HG02759 (cell line): ENCODE measurements at regions not wholly inside any gene's neighbourhood (a gene's known extent, or its start where the extent isn't known, plus 50 kb on each side); places are given as distances from the start of the nearest gene placed in this dataset.
"Not testable (repeated sequence)": the region's sequence is repeated elsewhere in the genome, so short reads cannot be mapped to it uniquely, and the experiment has no call there.

Experiments
- ATAC-seq: cut with Tn5 transposase; IDR thresholded peaks from one replicate; pipeline ENCODE4 v1.9.1; 2021; ENCODE audit warnings: mild to moderate bottlenecking, moderate library complexity; ENCODE audit not compliant: unreplicated experiment

DNA sequence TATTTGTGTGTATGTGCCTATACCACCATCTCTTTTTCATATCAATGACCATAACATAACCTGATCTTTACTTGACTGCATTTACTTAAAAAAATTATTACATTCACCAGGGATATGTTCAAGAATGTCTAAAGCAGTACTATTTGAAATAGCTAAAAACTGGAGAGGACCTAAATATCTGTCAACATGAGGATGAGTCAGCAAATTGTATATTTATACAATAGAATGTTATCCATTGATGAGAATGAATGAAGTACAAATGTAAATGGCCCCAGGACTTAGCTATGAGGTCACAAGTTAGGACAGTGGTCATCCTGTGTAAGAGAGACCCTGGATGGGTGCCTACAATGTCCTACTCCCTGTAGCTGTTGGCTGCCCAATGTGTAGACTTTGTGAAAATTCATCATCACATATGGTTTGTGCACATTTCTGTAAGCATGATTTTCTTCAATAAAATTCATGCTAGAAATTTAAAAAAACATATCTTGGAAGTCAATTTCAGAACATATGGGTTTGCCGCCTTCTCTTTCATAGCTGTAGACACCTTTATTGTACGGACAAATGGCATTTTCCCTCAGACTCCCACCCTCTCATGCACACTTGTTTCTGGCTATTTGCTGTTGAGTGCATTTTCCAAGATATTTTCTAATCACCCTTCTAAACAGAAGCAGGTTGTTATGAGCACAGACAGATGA lies 202.4 kb downstream of the CDH26 start:
- ATAC-seq = no peak

DNA sequence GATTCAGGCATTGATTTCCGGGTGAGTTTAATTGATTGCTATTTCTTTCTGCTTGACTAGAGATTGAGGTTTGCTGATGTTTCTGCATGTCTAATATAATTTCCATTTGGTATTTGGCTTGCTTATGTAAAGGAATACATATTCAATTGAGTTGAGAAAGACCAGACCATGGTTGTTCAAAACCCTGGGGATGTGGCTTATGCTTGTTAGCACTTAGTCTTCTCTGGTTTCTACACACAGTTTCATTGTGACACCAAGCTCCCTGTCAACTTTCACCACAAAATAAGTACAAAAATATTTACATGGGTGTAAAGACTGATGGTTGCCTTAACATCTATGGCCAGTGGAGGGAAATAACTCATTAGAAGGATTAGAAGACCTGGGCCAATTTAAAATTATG lies 209.6 kb downstream of the CDH26 start:
- ATAC-seq = no peak

DNA sequence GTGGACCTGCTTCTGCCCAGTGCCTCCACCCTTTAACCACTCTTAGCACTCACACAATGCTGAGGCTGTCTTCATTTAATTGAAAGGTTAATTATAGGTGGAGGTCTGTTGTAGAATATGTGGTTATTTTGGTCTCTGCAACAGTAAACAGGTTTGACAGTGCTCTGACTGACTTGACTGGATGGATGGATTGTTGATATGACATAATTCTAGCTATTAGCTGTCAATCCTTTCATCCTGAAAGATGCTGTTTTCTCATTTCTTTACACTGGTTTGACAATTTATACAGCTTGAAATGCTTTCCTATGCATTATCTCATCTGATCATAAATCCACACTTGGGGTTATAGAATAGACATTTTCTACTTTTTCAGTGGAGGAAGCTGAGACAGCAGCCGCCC lies 210.7 kb downstream of the CDH26 start:
- no peak for ATAC-seq

DNA sequence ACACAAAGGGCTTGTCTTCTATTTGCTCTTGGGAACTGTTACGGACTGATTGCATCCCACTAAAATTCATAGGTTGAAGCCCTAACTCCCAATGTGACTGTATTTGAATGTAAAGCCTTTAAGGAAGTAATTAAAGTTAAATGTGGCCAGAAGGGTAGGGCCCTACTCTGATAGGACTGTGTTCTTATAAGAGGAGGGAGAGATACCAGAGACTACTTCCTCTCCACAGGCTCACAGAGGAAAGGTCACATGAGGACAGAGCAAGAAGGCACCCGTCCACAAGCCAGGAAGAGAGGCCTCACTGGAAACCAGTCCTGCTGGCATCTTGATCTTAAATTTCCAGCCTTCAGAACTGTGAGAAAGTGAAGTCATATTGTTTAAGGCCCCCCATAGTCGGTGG lies 211.9 kb downstream of the CDH26 start:
- ATAC-seq = no peak

DNA sequence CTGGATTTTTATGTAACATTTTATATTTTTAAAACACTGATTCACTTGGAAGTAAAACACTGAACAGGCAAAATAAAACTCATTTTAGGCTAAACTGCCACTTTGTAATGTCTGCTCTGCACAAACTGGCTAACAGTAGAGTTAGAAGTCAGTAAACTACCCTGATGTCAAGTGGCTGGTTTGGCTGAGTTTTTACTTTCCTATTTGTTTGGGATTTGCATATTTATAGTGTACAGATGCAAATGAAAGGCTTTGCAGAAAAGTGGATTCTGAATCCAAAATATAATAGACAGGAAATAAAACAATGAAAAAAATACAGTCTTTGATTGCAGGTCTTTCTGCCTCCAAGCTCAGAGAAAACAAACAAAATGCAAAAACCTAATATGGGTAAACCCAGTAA lies 213.1 kb downstream of the CDH26 start:
- ATAC-seq = no peak

DNA sequence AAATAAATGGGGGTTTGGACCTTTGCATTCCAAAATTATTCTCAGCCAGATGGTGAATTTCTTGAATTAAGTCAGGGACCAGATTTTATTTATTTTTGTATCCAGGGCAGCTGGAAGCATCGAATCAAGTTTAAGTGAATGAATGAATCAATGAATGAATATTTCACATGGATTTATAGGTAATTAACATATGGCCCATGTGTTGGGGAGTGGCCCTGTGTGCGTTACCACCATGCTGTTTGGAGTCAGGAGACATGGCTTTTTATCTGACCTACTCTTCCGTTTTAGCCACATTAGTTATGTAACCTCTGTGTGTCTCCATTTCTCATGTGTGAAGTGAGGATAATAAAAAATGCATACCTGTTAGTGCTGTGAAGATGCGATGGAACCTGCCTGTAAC lies 213.5 kb downstream of the CDH26 start:
- ATAC-seq = no peak

DNA sequence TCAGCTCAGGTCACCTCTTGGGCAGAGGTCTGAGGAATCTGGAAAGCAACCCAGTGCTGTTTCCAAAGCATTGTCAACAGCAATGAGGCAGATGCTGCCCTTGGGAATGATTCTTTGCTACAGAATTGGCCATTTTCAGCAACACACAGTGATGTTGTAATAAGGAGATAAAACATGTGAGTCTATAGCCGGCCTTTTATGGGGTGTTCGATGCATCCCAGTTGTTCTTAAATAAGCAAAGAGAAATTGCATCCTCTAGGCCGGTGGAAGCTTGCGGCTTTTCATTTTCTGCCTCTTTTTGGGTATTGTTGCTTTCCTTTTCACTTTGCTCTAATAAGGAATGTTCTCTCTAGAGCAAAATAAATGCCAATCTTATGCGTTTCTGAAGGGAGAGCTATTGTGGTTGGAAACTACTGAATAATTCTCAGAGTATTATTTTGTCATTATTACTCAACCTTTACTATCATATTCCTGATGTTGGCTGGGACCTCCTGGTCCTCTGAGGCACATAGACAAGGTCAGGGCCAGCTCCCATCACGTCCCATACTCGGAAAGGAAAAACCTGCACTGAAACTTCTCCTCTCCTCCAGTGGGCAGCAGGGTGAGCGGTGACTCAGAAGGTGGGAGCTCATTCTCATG lies 214.2 kb downstream of the CDH26 start:
- ATAC-seq = no peak

DNA sequence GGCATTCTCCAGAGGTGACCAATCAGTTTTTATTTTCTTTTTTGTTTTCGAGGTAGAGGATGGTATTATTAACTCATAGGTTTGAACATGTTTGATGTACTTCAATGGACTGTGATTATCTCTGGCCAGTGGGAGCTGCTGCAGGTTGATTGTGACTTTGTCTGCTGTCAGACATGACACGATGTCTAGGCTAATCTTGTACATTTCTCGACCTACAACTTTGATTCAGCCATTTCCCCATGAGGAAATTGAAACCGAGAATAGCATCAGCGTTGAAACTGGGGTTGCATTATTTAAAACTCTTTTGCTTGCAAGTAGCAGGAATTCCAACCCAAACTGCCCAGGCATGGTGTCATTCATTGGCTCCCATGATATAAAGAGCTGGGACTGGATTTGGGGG lies 218.9 kb downstream of the CDH26 start:
- no peak for ATAC-seq

DNA sequence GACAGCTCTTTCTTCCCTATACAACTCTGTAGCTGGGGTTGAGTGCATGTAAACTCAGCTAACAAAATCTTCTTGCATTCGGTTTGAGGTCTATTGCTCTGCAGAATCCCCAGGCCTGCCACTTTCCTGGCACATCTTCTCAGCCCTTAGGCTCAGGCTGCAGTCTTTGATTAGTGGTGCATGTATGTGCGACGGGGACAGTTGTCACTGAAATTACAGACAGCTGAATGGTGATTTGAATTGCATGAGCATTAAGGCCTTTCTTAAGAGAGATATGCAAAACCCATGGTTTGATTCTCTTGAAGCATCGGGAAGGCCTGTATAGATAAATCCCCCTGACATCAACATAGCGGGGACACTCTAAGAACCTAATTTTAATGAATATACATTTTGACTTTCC lies 222.8 kb downstream of the CDH26 start:
- ATAC-seq = no peak

DNA sequence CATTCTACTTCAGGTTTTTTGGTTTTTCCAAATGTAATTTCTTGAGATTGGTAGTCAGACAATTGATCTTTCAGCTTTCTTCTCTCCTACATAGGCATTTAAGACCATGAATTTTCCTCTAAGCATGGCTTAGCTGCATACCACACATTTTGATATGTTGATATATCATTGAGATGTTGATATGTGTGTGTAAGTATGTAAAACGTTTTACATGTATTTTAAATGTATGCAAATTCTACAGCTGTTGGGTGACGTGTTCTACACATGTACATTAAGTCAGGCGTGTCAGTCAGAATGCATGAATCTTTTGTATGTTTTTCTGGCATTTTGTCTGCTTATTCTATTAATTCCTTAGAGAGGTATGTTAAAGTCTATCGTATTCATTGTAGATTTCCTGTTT lies 228.2 kb downstream of the CDH26 start:
- ATAC-seq = no peak

DNA sequence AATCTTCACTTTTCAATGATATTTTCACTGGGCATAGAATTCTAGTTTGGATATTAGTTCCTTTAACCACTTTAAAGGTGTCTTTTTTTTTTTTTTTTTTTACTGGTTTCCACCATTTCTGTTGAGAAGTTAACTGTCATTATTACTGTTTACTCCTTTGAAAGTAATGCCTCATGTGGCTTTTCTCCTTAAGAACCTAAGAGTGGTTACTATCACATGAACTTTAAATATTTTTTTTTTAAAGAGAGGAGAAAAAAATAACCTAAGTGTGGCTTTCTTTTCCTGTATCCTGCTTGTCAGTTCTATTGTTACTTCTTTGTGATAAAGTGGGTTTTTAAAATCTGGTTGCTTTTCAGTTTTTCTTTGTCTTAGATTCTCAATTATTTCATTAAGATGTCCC lies 229.5 kb downstream of the CDH26 start:
- no peak for ATAC-seq

DNA sequence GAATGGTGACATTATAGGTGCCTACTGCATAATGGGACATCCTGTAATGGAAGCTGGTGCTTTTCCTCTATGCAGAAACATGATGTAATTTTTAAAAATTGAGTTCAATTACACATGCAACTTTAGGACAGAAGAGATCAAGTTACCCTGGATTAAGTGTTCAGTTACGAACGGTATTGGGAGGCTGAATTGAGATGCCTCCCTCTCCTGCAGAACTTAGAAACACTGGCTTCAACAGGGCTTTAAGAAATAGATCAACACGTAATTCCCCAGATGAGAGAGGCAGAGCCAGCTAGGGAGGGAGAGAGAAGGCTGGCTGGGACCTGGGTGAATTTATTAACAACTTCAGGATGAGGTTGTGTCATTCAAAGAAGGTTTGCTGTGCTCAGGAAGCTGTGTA lies 232.8 kb downstream of the CDH26 start:
- no peak for ATAC-seq

DNA sequence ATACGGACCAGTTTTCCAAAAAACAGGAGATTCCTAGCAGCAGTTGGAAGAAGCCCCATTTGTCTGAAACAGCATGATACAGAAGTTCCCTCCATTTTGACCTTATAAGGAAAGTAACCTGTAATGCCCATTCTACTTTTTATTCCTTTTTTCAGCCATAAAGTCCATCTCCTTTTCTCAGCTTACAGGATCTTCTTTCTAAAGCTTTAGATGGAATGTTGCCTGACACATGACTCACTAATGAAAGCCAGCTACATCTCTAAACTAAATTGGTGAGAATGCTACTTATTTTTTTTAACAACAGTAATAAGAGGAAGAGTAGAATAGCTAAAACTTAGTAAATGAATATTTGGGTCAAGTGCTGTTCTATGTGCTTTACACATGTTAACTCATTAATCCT lies 234.1 kb downstream of the CDH26 start:
- ATAC-seq = no peak

DNA sequence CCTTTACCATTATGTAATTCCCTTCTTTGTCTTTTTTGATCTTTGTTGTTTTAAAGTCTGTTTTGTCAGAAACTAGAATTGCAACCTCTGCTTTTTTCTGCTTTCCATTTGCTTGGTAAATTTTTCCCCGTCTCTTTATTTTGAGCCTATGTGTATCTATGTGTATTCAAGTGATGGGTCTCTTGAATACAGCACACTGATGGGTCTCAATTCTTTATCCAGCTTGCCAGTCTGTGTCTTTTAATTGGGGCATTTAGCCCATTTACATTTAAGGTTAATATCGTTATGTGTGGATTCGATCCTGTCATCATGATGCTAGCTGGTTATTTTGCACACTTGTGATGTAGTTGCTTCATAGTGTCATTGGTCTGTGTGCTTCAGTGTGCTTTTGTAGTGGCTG lies 240.9 kb downstream of the CDH26 start:
- not testable (repeated sequence) for ATAC-seq

DNA sequence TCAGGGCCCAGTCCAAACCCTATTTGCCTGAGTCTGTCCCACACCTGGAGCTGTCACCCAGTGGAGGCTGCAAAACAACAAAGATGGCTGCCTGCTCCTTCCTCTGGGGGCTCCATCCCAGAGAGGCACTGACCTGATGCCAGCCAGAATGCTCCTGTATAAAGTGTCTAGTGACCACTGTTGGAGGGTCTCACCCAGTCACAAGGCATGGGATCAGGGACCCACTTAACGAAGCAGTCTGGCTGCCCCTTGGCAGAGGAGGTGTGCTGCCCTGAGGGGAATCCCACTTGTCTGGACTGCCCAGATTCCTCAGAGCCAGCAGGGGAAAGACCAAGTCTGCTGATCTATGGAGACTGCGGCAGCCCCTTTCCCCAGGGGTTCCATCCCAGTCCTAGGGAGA lies 241.6 kb downstream of the CDH26 start:
- no peak for ATAC-seq

DNA sequence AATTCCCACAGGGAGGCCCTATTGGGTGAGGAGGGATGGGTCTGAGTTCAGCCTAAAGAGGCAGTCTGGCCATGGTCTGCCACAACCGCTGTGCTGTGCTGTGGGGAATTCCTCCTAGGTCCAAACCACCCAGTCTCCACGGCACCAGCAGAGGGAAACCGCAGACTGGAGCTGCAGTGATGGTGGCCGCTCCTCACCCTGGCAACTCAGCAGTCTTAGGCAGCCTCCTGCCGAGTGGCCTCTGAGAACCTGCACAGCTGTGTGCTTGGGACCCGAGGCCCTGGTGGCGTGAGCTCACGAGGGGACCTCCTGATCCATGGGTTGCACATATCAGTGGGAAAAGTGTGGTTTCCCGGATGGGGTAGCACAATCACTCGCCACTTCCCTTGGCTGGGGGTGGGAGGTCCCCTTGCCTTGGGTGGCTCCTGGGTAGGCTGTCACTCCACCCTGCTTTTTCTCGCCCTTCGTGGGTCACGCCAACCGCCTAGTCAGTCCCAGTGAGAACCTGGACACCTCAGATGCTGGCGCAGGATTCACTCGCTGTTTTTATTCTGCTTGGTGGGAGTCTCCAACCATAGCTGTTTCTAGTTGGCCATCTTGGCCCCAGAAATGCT lies 242.2 kb downstream of the CDH26 start:
- no peak for ATAC-seq

DNA sequence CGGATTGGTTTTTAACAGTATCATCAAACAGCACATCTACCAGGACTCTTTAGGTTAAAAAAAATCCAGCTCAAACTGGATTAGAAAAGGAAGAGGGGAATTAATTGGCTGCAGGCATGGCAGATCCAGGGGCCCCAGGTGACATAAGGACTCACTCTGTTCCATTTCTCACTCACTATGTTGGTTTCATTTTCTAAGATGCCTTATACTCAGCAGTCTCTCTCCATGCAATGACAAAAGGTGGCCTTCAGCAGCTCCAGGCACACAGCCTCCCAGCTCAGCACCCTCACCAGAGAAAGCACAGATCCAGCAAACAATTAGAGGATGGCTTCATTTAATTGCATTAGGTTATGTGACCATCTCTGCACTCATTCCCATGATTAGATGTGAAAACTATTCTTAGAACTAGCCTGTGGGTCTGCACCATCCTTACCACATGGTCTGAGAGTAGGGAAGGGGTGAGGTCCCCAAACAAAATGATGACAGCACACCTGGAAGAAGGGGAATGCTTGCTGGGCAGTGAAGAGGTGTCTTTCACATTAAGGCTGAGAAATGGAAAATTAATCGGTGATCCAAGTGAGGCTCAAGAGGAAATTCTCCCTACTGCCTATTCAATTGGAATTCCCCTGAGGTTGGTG lies 243.1 kb downstream of the CDH26 start:
- ATAC-seq = no peak

DNA sequence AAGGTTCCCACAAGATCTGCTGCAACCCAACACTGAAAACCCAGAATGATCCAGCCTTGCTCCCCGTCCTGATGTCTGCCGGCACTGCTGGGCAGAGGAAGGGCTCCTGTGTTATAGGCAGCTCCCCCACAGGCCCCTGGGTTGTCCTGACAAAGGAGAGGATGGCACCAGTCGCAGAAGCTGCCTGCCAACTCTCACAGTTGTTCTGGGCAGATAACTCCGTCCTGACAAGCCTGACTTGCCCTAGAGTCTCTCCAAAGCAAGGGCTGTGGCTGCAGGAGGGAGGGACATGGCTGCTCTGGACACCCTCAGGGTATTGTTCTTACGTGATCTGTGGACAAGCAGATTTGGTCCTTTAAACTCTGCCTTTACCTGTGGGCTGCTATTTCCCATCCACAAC lies 243.8 kb downstream of the CDH26 start:
- no peak for ATAC-seq

DNA sequence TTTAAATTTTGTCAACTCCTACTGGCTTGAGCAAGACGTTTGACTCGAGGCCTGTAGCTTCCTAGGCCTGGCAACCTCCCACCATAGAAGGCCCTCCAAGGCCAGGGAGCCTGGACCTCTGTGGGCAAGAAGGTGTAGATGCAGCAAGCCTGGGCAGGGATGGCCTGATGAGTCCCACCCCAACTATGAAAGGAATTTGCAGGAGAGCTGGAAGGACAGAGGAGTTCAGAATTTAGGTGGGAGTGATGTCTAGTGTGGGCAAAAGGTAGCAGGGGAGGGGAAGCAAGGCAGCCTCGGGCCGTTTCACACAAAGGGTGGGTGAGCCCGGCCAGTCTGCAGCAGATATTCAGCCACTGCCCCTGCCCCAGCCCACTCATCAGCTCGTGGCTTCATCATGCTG lies 245.2 kb downstream of the CDH26 start:
- ATAC-seq = no peak

DNA sequence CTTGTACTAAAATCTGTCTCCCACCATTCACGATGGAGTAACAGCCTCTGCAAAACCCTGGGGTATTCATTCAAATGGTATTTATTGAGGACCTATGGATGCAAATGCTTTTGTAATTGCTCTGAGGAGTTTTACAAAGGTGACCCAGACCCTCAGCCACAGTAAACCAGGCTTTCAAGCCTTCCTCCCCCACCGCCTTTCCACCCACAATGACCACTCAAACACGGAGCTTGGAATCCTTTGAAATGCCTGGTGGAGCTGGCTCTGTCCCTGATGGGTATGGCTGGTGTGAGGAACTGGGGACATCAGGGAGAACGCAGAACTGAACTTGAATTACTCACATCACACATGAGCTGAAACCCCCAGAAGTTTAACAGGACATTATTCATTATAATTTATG lies 246.4 kb downstream of the CDH26 start:
- ATAC-seq = no peak

DNA sequence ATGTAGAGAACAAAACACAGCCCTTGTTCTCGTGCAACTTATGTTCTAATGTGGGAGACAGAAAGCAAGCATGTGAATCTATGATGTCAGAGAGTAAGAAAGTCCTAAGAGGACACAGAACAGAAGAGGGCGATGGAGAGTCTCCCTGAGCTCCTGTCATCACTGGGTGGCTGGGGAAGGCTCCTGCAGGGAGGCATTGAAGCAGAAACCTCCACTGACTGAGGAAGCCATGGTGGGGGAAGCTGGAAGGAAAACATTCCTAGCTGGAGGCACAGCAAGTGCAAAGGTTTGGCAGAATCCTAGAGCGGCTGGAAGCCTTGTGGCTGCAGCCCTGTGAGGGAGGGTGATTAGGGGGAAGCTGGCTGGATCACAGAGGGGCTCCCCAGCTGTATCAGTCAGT lies 248.0 kb downstream of the CDH26 start:
- no peak for ATAC-seq

DNA sequence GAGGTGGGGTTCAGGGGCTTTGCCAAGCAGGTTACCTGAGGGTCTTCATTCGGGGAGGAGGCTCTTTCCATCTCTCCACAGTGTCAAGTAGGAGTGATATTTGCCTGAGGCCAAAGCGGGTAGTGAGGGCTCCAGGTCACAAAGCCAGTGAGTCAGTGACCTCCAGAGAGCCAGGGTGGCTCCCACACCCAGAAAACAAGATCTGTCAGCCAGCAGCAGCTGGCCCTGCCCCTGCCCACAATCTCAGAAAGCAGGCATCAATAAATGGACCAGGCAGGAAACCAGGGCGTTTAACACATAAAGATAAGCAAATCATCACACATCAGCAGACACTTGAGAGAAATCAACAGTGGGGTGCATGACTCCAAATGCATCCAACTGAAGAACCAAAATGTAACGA lies 250.8 kb downstream of the CDH26 start:
- no peak for ATAC-seq
